ENCODE measurements at regions not wholly inside any gene's neighbourhood (a gene's known extent, or its start where the extent isn't known, plus 50 kb on each side); places are given as distances from the start of the nearest gene placed in this dataset.

- ChIA-PET RAD21 (ENCODE audit: unreplicated experiment) (interaction anchor here (1.2 kb wide), 1 partner anchor 616 kb away, joined by 3 read pairs; no protein-coding TSS in a partner anchor), CTCF (no interaction called here), SMC1A (ENCODE audit: uncharacterized antibody, unreplicated experiment) (interaction anchor here (0.6 to 3.1 kb wide), 8 partner anchors 8 to 284 kb away, joined by 3 to 14 read pairs (median 3); no protein-coding TSS in a partner anchor), POLR2A (interaction anchor here (0.6 kb wide), 3 partner anchors 57 to 1577 kb away, joined by 3 to 5 read pairs (median 4); no protein-coding TSS in a partner anchor)
- no peak for ATAC-seq
- no peak for FAIRE-seq
- no peaks in the 10 kb centered on the region for H3K27me3 ChIP-seq (replicated peaks in 1 of 2; ENCODE audit: control insufficient read depth in 2 of 2, insufficient read depth in 2 of 2, low read length in 1 of 2)
- H3K79me2 ChIP-seq (ENCODE audit: control insufficient read depth, insufficient read depth, low read length) = no peaks in the 10 kb centered on the region
- no peak overlapping the region for H2AFZ ChIP-seq (ENCODE audit: control insufficient read depth, low read depth, low read length)
- intact Hi-C loops (cut with micrococcal nuclease; ENCODE audit: unreplicated experiment) (no loop called here), in situ Hi-C loops (cut with MboI) (no loop called here)
- DNase-seq (ENCODE audit: low read depth, low spot score) = no peak
- H3K9ac ChIP-seq (ENCODE audit: control insufficient read depth, insufficient read depth, low read length) = no peak overlapping the region
- WGBS (ENCODE audit: insufficient coverage, insufficient replicate concordance, low lambda C conversion rate, missing lambda C conversion rate) = 54% methylated on average over 3 of the region's 3 CpGs
- no peak overlapping the region for H3K4me3 ChIP-seq
- no peaks in the 10 kb centered on the region for H3K4me1 ChIP-seq (ENCODE audit: control insufficient read depth, insufficient read depth, low read length)
- H3K36me3 ChIP-seq (ENCODE audit: control insufficient read depth in 2 of 2, insufficient read depth in 2 of 2, low read length in 1 of 2) = no peaks in the 10 kb centered on the region
- no peak overlapping the region for H3K4me2 ChIP-seq (ENCODE audit: control insufficient read depth, insufficient read depth)
- H4K20me1 ChIP-seq (ENCODE audit: control insufficient read depth, insufficient read depth) = no peaks in the 10 kb centered on the region
- BruUV-seq (replicated peaks) = no TSS peak
- no peak overlapping the region for H3K27ac ChIP-seq (ENCODE audit: control insufficient read depth, insufficient read depth)
- peaks cover 3% of the 10 kb centered on the region; the same call in 2 of the 3 replicates for H3K9me3 ChIP-seq (replicated peaks; ENCODE audit: control insufficient read depth, insufficient read depth, low read length)
- TF ChIP-seq RAD21 (IDR thresholded peaks at IDR 0.05; ENCODE audit: insufficient read depth, low read depth, low read length) (no peak), TCF7 (IDR thresholded peaks at IDR 0.05; ENCODE audit: borderline replicate concordance) (no peak), SREBF2 (IDR thresholded peaks at IDR 0.05; ENCODE audit: low read length) (no peak), SP1 (IDR thresholded peaks at IDR 0.05; ENCODE audit: low read depth, low read length) (no peak), ZNF622 (IDR thresholded peaks at IDR 0.05) (no peak), NR2C1 (IDR thresholded peaks at IDR 0.05) (no peak), CHD4 (IDR thresholded peaks at IDR 0.05) (no peak), IKZF1 (conservative IDR thresholded peaks at IDR 0.05) (no peak), IRF3 (IDR thresholded peaks at IDR 0.05) (no peak), MYB (IDR thresholded peaks at IDR 0.05; ENCODE audit: borderline replicate concordance, low read depth, low read length) (no peak), CBX3 (IDR thresholded peaks at IDR 0.05; ENCODE audit: borderline replicate concordance, low read depth) (no peak), CBFB (IDR thresholded peaks at IDR 0.05; ENCODE audit: low read depth) (no peak), SMARCA5 (IDR thresholded peaks at IDR 0.05) (no peak), ZZZ3 (IDR thresholded peaks at IDR 0.05; ENCODE audit: control insufficient read depth, insufficient read length, low read depth) (no peak), POLR2A (IDR thresholded peaks at IDR 0.05; ENCODE audit: low read depth, low read length) (no peak), RELB (IDR thresholded peaks at IDR 0.05; ENCODE audit: low read depth) (no peak), USF1 (IDR thresholded peaks at IDR 0.05; ENCODE audit: borderline replicate concordance, extremely low read length, insufficient read depth, low read depth, low read length) (no peak), TARDBP (IDR thresholded peaks at IDR 0.05; ENCODE audit: borderline replicate concordance) (no peak)
These were observed 455.1 kb upstream of the ZNF608 start for GRCh38 chr5:125201446-125202052.

All from GM12878 (cell line).